Fibroblast of lung (primary cell): ENCODE measurements at regions not wholly inside any gene's neighbourhood (a gene's known extent, or its start where the extent isn't known, plus 50 kb on each side); places are given as distances from the start of the nearest gene placed in this dataset.

Experiments
- DNase-seq, 2 donors: peaks; one replicate each; pipeline versions ENCODE4 v3.0.0 to v3.0.0-alpha.2; 2010; ENCODE audit warnings: low read depth in 2 of 2
- H2AFZ ChIP-seq: 2 replicates; pipeline ENCODE4 v1.5.1; 2012; ENCODE audit warnings: low read length, control low read depth, inconsistent platforms
- H3K27ac ChIP-seq: 2 replicates; pipeline ENCODE4 v1.5.1; 2011; ENCODE audit warnings: low read length, control low read depth; ENCODE audit not compliant: insufficient read depth
- H3K27me3 ChIP-seq: 2 replicates; pipeline ENCODE4 v1.5.1; 2011; ENCODE audit warnings: mild to moderate bottlenecking, low read length; ENCODE audit not compliant: control insufficient read depth, insufficient read depth
- H3K36me3 ChIP-seq: 2 replicates; pipeline ENCODE4 v1.5.1; 2011; ENCODE audit warnings: low read length; ENCODE audit not compliant: control insufficient read depth, insufficient read depth
- H3K4me1 ChIP-seq: 2 replicates; pipeline ENCODE4 v1.5.1; 2011; ENCODE audit warnings: low read length; ENCODE audit not compliant: control insufficient read depth, insufficient read depth; ENCODE audit errors: extremely low read depth
- H3K4me2 ChIP-seq: 2 replicates; pipeline ENCODE4 v1.5.1; 2011; ENCODE audit warnings: low read length, control low read depth; ENCODE audit not compliant: insufficient read depth; ENCODE audit errors: extremely low read depth
- H3K4me3 ChIP-seq, 4 experiments: fragments of 200-600 bp in 1 of 4; sonication (generic) in 1 of 4; replicated peaks in 1 of 4; 2 replicates each; pipeline ENCODE4 v1.5.1; 2011 to 2016; ENCODE audit warnings: low read length in 4 of 4, low read depth in 3 of 4, mild to moderate bottlenecking in 3 of 4, control low read depth in 2 of 4, inconsistent platforms in 1 of 4, mixed read lengths in 1 of 4; ENCODE audit not compliant: insufficient read depth in 1 of 4; ENCODE audit errors: control extremely low read depth in 1 of 4
- H3K79me2 ChIP-seq: 2 replicates; pipeline ENCODE4 v1.5.1; 2012; ENCODE audit warnings: mild to moderate bottlenecking, low read length, inconsistent platforms; ENCODE audit not compliant: control insufficient read depth, insufficient read depth
- H3K9ac ChIP-seq: 2 replicates; pipeline ENCODE4 v1.5.1; 2011; ENCODE audit warnings: mild to moderate bottlenecking, low read length, control low read depth; ENCODE audit not compliant: insufficient read depth
- H3K9me3 ChIP-seq: 2 replicates; pipeline ENCODE4 v1.5.1; 2012; ENCODE audit warnings: low read depth, low read length; ENCODE audit not compliant: control insufficient read depth, insufficient read depth
- H4K20me1 ChIP-seq: 2 replicates; pipeline ENCODE4 v1.5.1; 2011; ENCODE audit warnings: low read length; ENCODE audit not compliant: control insufficient read depth, insufficient read depth; ENCODE audit errors: extremely low read depth
- EZH2 ChIP-seq: IDR thresholded peaks from 2 replicates; pipeline ENCODE4 v1.5.1; 2012; ENCODE audit warnings: low read length, control low read depth, mild to moderate bottlenecking; ENCODE audit errors: missing control alignments
- TF ChIP-seq, protein P1 (sequence below), 2 donors: IDR thresholded peaks in 1 of 2; conservative IDR thresholded peaks in 1 of 2; 1 replicate in 1 of 2; 2 replicates in 1 of 2; pipeline ENCODE4 v1.5.1; 2011 to 2012; ENCODE audit warnings: low read length in 2 of 2, control low read depth in 1 of 2, inconsistent platforms in 1 of 2, low read depth in 1 of 2, mild to moderate bottlenecking in 1 of 2

DNA sequence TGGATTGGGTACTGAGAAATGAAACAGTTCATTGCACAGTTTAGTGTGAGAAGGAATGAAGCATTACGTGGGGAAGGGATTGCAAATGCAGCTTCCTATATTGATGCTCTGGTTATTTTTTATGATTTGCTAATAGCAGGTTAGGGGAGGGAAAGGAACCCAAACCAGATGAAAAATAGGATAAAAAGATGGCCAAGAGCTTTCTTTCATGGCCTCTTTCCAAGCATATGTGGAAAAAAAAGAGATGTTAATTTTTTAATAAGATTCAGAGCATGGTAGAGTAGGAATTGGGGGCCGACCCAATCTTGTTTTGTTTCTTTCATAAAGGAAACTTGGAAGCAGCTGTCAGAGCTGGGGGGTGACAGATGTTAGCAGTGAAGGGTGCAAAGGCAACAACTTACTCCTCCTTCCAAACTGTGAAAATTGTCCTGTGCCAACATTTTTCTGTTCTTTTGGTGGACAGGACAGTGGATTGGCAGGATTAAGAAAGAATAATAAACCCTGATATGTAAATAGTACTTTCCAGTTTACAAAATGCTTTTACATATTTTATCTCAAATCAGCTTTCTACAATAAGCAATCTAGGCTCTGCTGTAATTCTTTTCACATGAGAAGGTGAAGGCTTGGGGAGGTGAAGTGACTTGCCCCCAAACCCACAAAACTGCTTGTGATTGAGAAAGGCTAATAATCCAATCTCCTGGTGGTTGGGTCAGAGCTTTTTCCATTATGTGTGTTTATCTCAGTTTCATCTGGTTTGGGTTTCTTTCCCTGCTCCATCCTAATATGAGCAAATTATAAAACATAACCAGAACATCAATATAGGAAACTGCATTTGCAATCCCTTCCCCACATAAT is 270.1 kb downstream of the ETAA1 start:
- Histone ChIP-seq H4K20me1 (no peaks in the 10 kb centered on the region), H2AFZ (no peak overlapping the region), H3K4me2 (no peak overlapping the region), H3K9ac (no peak overlapping the region), H3K79me2 (no peaks in the 10 kb centered on the region), H3K27ac (no peak overlapping the region), H3K4me1 (no peaks in the 10 kb centered on the region), H3K27me3 (no peaks in the 10 kb centered on the region), H3K36me3 (no peaks in the 10 kb centered on the region), H3K9me3 (no peaks in the 10 kb centered on the region), H3K4me3 (no peak overlapping the region)
- peak in 1 of 2 donors; percentile 57 for DNase-seq
- TF ChIP-seq EZH2 = no peak
- TF ChIP-seq, protein P1, sequence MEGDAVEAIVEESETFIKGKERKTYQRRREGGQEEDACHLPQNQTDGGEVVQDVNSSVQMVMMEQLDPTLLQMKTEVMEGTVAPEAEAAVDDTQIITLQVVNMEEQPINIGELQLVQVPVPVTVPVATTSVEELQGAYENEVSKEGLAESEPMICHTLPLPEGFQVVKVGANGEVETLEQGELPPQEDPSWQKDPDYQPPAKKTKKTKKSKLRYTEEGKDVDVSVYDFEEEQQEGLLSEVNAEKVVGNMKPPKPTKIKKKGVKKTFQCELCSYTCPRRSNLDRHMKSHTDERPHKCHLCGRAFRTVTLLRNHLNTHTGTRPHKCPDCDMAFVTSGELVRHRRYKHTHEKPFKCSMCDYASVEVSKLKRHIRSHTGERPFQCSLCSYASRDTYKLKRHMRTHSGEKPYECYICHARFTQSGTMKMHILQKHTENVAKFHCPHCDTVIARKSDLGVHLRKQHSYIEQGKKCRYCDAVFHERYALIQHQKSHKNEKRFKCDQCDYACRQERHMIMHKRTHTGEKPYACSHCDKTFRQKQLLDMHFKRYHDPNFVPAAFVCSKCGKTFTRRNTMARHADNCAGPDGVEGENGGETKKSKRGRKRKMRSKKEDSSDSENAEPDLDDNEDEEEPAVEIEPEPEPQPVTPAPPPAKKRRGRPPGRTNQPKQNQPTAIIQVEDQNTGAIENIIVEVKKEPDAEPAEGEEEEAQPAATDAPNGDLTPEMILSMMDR (conservative IDR thresholded peaks at IDR 0.05 in 1 of 2, IDR thresholded peaks at IDR 0.05 in 1 of 2; ENCODE audit: low read depth in 1 of 2, low read length in 2 of 2) = no peak

DNA sequence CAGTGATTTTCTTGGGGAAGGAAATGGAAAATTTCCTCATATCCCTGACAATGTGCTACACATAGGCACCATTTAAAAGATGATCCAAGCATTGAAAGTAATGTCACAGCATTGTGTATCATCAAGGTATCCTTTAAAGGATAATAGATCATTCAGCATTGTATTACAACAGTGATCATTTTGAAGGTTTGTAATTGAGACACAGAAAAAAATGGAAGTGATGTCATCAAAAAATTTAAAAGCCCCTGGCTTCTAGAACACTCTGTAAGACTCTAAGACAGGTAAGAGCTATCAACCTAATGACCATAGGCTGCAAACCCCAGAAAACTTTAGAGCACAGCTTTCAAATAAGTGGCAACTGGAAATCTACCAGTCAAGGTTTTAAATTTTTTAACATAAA is 271.4 kb downstream of the ETAA1 start:
- H3K27me3 ChIP-seq = no peaks in the 10 kb centered on the region
- DNase-seq = no peak
- H3K9ac ChIP-seq = no peak overlapping the region
- H3K4me3 ChIP-seq = no peak overlapping the region
- no peaks in the 10 kb centered on the region for H3K9me3 ChIP-seq
- no peak overlapping the region for H3K27ac ChIP-seq
- H2AFZ ChIP-seq = no peak overlapping the region
- H3K36me3 ChIP-seq = no peaks in the 10 kb centered on the region
- TF ChIP-seq EZH2 = no peak
- TF ChIP-seq, protein P1 (conservative IDR thresholded peaks at IDR 0.05 in 1 of 2, IDR thresholded peaks at IDR 0.05 in 1 of 2; ENCODE audit: low read depth in 1 of 2, low read length in 2 of 2) = no peak
- H4K20me1 ChIP-seq = no peaks in the 10 kb centered on the region
- no peak overlapping the region for H3K4me2 ChIP-seq
- no peaks in the 10 kb centered on the region for H3K79me2 ChIP-seq
- H3K4me1 ChIP-seq = no peaks in the 10 kb centered on the region

DNA sequence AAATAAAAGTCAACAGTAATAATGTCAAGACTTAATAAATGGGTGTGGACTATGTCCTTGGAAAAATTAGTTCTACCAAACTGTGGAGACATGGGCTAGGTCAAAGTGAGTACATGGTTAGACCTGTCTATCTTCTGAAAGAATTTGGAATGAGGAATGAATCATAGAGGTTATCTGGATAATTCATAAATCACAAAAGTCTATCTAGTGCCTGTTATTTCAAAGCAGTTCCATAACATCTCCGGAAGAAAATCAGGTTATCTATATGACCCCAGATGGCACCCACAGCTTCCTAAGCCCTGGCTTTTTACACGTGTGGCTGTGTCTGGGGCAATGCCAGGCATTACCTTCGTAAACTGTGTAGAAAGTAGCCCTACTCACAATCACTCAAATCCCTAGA is 272.0 kb downstream of the ETAA1 start:
- Histone ChIP-seq H3K9ac (no peak overlapping the region), H3K4me2 (no peak overlapping the region), H3K27ac (no peak overlapping the region), H3K4me3 (no peak overlapping the region), H3K79me2 (no peaks in the 10 kb centered on the region), H3K36me3 (no peaks in the 10 kb centered on the region), H2AFZ (no peak overlapping the region), H3K9me3 (no peaks in the 10 kb centered on the region), H4K20me1 (no peaks in the 10 kb centered on the region), H3K4me1 (no peaks in the 10 kb centered on the region), H3K27me3 (no peaks in the 10 kb centered on the region)
- TF ChIP-seq, protein P1 (conservative IDR thresholded peaks at IDR 0.05 in 1 of 2, IDR thresholded peaks at IDR 0.05 in 1 of 2; ENCODE audit: low read depth in 1 of 2, low read length in 2 of 2) = no peak
- no peak for TF ChIP-seq EZH2
- no peak for DNase-seq
